Type B pancreatic cell (in vitro differentiated cells): ENCODE measurements at regions not wholly inside any gene's neighbourhood (a gene's known extent, or its start where the extent isn't known, plus 50 kb on each side); places are given as distances from the start of the nearest gene placed in this dataset.

Source experiments
- DNase-seq: peaks from one replicate; pipeline ENCODE4 v3.0.0; 2021; ENCODE audit warnings: mixed read lengths; ENCODE audit not compliant: unreplicated experiment; ENCODE audit errors: extremely low spot score
- H3K27ac Mint-ChIP-seq: 2 replicates; pipeline ENCODE4 v1.8.0; 2021; ENCODE audit warnings: mild to moderate bottlenecking, mixed read lengths
- H3K27me3 Mint-ChIP-seq: 2 replicates; pipeline ENCODE4 v1.8.0; 2021; ENCODE audit warnings: mixed read lengths
- H3K36me3 Mint-ChIP-seq: 2 replicates; pipeline ENCODE4 v1.8.0; 2021; ENCODE audit warnings: mixed read lengths
- H3K4me1 Mint-ChIP-seq: one replicate; pipeline ENCODE4 v1.8.0; 2021; ENCODE audit warnings: mixed read lengths; ENCODE audit not compliant: unreplicated experiment
- H3K4me3 Mint-ChIP-seq: 2 replicates; pipeline ENCODE4 v1.8.0; 2021; ENCODE audit warnings: mild to moderate bottlenecking, mixed read lengths
- H3K9me3 Mint-ChIP-seq: 2 replicates; pipeline ENCODE4 v1.8.0; 2021; ENCODE audit warnings: mixed read lengths
- TF ChIP-seq, protein P1 (sequence below): fragments of 200-600 bp; sonication (generic); conservative IDR thresholded peaks from 2 replicates; pipeline ENCODE4 v1.5.0; 2021; ENCODE audit warnings: antibody characterized with exemption, mild to moderate bottlenecking

DNA sequence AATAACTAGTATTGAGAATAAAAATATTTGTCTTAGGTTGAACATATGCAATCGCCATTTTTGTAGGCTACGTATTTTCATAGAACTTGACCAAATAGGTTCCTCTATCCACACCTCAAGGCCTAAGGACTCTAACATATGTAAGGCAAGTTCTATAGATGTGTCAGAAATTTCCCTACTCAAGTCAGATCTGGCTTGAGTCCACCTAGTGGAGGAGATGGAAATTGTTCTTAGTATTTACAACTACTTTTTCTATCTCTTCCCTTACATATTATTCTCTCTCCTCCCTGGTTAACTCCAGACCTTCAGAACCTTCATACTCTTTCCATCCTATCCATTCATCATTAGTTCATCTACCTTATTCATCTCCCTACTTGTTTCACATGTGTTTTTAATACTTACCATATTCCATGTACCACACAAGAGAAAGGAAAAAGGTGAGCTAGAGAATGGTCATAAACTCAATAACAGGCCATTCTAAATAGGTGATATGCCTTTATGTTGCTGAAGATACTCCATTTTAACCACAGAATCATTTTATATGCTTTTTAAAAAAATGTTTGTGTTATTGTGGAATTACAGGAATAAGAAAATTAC, 174.5 kb upstream of the HDAC9 start:
- no peaks in the 10 kb centered on the region for H3K27me3 Mint-ChIP-seq
- no peaks in the 10 kb centered on the region for H3K4me1 Mint-ChIP-seq
- DNase-seq: no peak
- H3K36me3 Mint-ChIP-seq: no peaks in the 10 kb centered on the region
- H3K27ac Mint-ChIP-seq: no peak overlapping the region
- H3K4me3 Mint-ChIP-seq: no peak overlapping the region
- TF ChIP-seq, protein P1, sequence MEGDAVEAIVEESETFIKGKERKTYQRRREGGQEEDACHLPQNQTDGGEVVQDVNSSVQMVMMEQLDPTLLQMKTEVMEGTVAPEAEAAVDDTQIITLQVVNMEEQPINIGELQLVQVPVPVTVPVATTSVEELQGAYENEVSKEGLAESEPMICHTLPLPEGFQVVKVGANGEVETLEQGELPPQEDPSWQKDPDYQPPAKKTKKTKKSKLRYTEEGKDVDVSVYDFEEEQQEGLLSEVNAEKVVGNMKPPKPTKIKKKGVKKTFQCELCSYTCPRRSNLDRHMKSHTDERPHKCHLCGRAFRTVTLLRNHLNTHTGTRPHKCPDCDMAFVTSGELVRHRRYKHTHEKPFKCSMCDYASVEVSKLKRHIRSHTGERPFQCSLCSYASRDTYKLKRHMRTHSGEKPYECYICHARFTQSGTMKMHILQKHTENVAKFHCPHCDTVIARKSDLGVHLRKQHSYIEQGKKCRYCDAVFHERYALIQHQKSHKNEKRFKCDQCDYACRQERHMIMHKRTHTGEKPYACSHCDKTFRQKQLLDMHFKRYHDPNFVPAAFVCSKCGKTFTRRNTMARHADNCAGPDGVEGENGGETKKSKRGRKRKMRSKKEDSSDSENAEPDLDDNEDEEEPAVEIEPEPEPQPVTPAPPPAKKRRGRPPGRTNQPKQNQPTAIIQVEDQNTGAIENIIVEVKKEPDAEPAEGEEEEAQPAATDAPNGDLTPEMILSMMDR: peak; percentile 76
- H3K9me3 Mint-ChIP-seq: no peaks in the 10 kb centered on the region

DNA sequence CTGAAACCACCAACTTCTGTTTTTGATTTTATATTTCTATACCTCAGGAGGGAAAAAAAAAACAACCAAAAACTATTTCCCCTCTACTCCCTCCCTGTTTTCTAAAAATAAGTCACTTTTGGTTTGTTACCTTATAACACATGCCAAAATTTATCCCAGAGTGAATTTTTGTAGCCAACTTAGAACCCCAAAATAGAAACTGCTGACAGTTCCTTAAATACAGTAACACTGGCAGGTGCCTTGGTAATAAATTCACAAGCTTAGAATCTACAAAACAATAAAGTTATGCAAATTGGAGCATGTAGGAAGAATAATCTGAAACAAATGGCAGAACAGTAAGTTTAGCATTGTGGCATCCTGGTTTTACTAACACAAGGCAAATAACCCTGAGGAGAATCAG, 165.0 kb upstream of the HDAC9 start:
- Mint-ChIP-seq H3K27ac (no peak overlapping the region), H3K4me1 (no peaks in the 10 kb centered on the region), H3K36me3 (no peaks in the 10 kb centered on the region), H3K4me3 (no peak overlapping the region), H3K9me3 (no peaks in the 10 kb centered on the region), H3K27me3 (no peaks in the 10 kb centered on the region)
- TF ChIP-seq, protein P1: no peak
- DNase-seq: no peak

DNA sequence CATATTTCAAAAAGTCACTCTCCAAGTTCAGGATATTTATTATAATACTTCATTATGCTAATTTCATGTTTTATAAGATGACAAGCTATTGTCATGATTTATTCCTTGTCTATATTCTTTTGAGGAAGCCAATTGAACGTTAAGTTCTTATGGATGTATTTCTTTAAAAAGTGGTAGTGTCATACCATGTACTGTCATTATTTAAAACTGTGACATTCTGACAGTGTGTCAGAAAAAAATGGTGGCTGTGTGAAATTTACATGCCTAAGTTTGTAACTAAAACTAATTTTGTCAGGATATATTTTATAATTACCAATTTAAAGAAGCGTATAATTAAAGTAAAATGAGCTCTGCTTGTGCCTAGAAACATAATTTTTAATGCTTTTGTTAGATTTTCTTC, 158.9 kb upstream of the HDAC9 start:
- no peaks in the 10 kb centered on the region for H3K4me1 Mint-ChIP-seq
- H3K9me3 Mint-ChIP-seq: no peaks in the 10 kb centered on the region
- TF ChIP-seq, protein P1: no peak
- H3K27ac Mint-ChIP-seq: no peak overlapping the region
- no peak for DNase-seq
- H3K36me3 Mint-ChIP-seq: no peaks in the 10 kb centered on the region
- H3K27me3 Mint-ChIP-seq: no peaks in the 10 kb centered on the region
- no peak overlapping the region for H3K4me3 Mint-ChIP-seq

DNA sequence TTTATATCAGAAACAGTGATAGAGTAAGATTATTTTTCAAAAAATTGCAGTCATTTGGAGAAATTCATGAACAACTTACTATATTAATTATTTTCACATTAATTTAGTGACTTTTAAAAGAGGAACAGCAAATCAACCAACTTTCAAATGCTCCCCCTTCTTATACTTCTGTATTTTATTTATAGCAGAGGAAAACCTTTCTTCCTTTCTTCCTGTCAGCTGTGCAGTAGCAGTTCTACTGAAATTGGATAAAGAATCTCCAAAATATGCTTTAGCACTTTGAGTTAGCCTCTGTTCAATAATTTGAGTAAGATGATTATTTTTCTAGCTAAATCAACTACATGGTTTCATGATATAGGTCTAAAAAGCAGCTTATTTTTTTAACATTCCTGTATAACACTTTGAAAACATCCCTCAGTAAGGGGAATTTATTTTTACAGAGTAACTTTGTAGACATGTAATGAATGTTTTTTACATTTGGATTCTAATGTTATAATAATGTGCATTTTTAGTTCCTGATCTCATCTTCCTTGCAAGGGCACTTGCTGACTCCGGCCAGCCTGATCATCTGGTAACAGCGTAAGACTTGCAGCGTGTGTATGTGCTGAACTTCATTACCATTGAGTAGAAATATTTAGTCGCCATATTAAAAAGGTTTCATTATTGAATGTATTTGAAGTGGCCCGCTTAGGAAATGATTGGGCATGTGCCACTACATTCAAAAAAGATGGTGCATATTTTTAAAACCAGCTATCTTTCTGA, 158.3 kb upstream of the HDAC9 start:
- Mint-ChIP-seq H3K4me1 (no peaks in the 10 kb centered on the region), H3K27me3 (no peaks in the 10 kb centered on the region), H3K27ac (no peak overlapping the region), H3K9me3 (no peaks in the 10 kb centered on the region), H3K36me3 (no peaks in the 10 kb centered on the region), H3K4me3 (no peak overlapping the region)
- DNase-seq: no peak
- TF ChIP-seq, protein P1: no peak

DNA sequence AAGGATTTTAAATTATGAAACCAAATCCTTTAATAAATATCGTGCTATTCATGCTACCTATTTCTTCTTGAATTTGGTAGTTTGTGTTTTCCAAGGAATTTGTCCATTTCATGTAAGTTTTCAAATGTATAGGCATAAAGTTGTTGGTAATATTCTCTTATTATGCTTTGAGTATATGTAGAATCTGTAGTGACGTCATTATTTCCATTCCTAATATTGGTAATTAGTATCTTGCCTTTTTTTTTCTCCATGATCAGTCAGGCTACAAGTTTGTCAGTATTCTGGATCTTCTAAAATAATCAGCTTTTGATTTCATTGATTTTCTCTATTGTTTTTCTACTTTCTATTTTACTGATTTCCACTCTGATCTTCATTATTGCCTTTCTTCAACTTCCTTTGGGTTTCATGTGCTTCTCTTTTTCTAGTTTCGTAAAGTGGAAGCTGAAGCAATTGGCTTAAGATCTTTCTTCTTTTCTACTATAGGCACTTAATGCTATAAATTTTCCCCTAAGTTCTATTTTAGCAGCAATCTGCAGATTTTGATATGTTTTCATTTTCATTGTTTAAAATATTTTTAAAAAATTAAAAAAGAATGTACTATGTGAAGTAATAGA, 156.5 kb upstream of the HDAC9 start:
- H3K9me3 Mint-ChIP-seq: no peaks in the 10 kb centered on the region
- no peak overlapping the region for H3K27ac Mint-ChIP-seq
- no peaks in the 10 kb centered on the region for H3K4me1 Mint-ChIP-seq
- no peaks in the 10 kb centered on the region for H3K36me3 Mint-ChIP-seq
- no peak overlapping the region for H3K4me3 Mint-ChIP-seq
- no peak for DNase-seq
- TF ChIP-seq, protein P1: no peak
- no peaks in the 10 kb centered on the region for H3K27me3 Mint-ChIP-seq
